ENCODE measurements at regions not wholly inside any gene's neighbourhood (a gene's known extent, or its start where the extent isn't known, plus 50 kb on each side); places are given as distances from the start of the nearest gene placed in this dataset.

- DNase-seq, result no peak
- H3K27ac Mint-ChIP-seq, result peak overlapping the region; percentile 10
- peaks cover 47% of the 10 kb centered on the region for H3K4me1 Mint-ChIP-seq
- no peaks in the 10 kb centered on the region for H3K27me3 Mint-ChIP-seq
- no peaks in the 10 kb centered on the region for H3K36me3 Mint-ChIP-seq
- H3K9me3 Mint-ChIP-seq, result no peaks in the 10 kb centered on the region
- no peak overlapping the region for H3K4me3 Mint-ChIP-seq
Observed at GRCh38 chr3:59426821-59427565, 377.2 kb upstream of the CFAP20DC start.

GRCh38 chr3:59425942-59426341 lies 376.1 kb upstream of the CFAP20DC start:
- Mint-ChIP-seq H3K36me3 (no peaks in the 10 kb centered on the region), H3K9me3 (no peaks in the 10 kb centered on the region), H3K4me1 (peaks cover 49% of the 10 kb centered on the region), H3K27ac (peak overlapping the region; percentile 54), H3K4me3 (no peak overlapping the region), H3K27me3 (no peaks in the 10 kb centered on the region)
- peak; percentile 41 for DNase-seq

- H3K27ac Mint-ChIP-seq, result peak overlapping the region; percentile 54
- H3K27me3 Mint-ChIP-seq, result no peaks in the 10 kb centered on the region
- DNase-seq, result no peak
- no peaks in the 10 kb centered on the region for H3K9me3 Mint-ChIP-seq
- H3K36me3 Mint-ChIP-seq, result no peaks in the 10 kb centered on the region
- no peak overlapping the region for H3K4me3 Mint-ChIP-seq
- peaks cover 49% of the 10 kb centered on the region for H3K4me1 Mint-ChIP-seq
Observed at GRCh38 chr3:59425371-59425770, 375.5 kb upstream of the CFAP20DC start.

- no peak overlapping the region for H3K27ac Mint-ChIP-seq
- no peaks in the 10 kb centered on the region for H3K9me3 Mint-ChIP-seq
- H3K36me3 Mint-ChIP-seq, result no peaks in the 10 kb centered on the region
- no peaks in the 10 kb centered on the region for H3K27me3 Mint-ChIP-seq
- peaks cover 50% of the 10 kb centered on the region for H3K4me1 Mint-ChIP-seq
- DNase-seq, result no peak
- no peak overlapping the region for H3K4me3 Mint-ChIP-seq
Observed at GRCh38 chr3:59424268-59425010, 374.6 kb upstream of the CFAP20DC start.

- H3K4me3 Mint-ChIP-seq, result no peak overlapping the region
- no peak overlapping the region for H3K27ac Mint-ChIP-seq
- H3K36me3 Mint-ChIP-seq, result no peaks in the 10 kb centered on the region
- DNase-seq, result no peak
- H3K9me3 Mint-ChIP-seq, result no peaks in the 10 kb centered on the region
- peaks cover 49% of the 10 kb centered on the region for H3K4me1 Mint-ChIP-seq
- H3K27me3 Mint-ChIP-seq, result no peaks in the 10 kb centered on the region
Observed at GRCh38 chr3:59423707-59424106, 373.9 kb upstream of the CFAP20DC start.

GRCh38 chr3:59422312-59422711 lies 372.5 kb upstream of the CFAP20DC start:
- Mint-ChIP-seq H3K27ac (peak overlapping the region; percentile 62), H3K9me3 (no peaks in the 10 kb centered on the region), H3K36me3 (no peaks in the 10 kb centered on the region), H3K27me3 (no peaks in the 10 kb centered on the region), H3K4me3 (no peak overlapping the region), H3K4me1 (peaks cover 43% of the 10 kb centered on the region)
- no peak for DNase-seq

GRCh38 chr3:59418836-59419235 lies 369.0 kb upstream of the CFAP20DC start:
- Mint-ChIP-seq H3K4me1 (peaks cover 14% of the 10 kb centered on the region), H3K27me3 (no peaks in the 10 kb centered on the region), H3K27ac (no peak overlapping the region), H3K4me3 (no peak overlapping the region), H3K9me3 (no peaks in the 10 kb centered on the region), H3K36me3 (no peaks in the 10 kb centered on the region)
- no peak for DNase-seq

- peaks cover 20% of the 10 kb centered on the region for H3K4me1 Mint-ChIP-seq
- H3K9me3 Mint-ChIP-seq, result no peaks in the 10 kb centered on the region
- no peak for DNase-seq
- H3K27me3 Mint-ChIP-seq, result no peaks in the 10 kb centered on the region
- H3K4me3 Mint-ChIP-seq, result no peak overlapping the region
- H3K27ac Mint-ChIP-seq, result no peak overlapping the region
- H3K36me3 Mint-ChIP-seq, result no peaks in the 10 kb centered on the region
Observed at GRCh38 chr3:59412516-59412915, 362.7 kb upstream of the CFAP20DC start.

GRCh38 chr3:59411694-59412093 lies 361.9 kb upstream of the CFAP20DC start:
- no peaks in the 10 kb centered on the region for H3K9me3 Mint-ChIP-seq
- no peak overlapping the region for H3K4me3 Mint-ChIP-seq
- no peaks in the 10 kb centered on the region for H3K27me3 Mint-ChIP-seq

GRCh38 chr3:59411186-59411585 lies 361.4 kb upstream of the CFAP20DC start:
- no peaks in the 10 kb centered on the region for H3K36me3 Mint-ChIP-seq
- no peak overlapping the region for H3K4me3 Mint-ChIP-seq
- no peaks in the 10 kb centered on the region for H3K9me3 Mint-ChIP-seq
- DNase-seq, result no peak
- H3K27ac Mint-ChIP-seq, result no peak overlapping the region
- H3K4me1 Mint-ChIP-seq, result peaks cover 30% of the 10 kb centered on the region
- H3K27me3 Mint-ChIP-seq, result no peaks in the 10 kb centered on the region

More at GRCh38 chr3:59411694-59412093, 361.9 kb upstream of the CFAP20DC start:
- Mint-ChIP-seq H3K27ac (no peak overlapping the region), H3K4me1 (peaks cover 28% of the 10 kb centered on the region), H3K36me3 (no peaks in the 10 kb centered on the region)
- DNase-seq, result no peak

- H3K4me3 Mint-ChIP-seq, result no peak overlapping the region
- H3K27me3 Mint-ChIP-seq, result no peaks in the 10 kb centered on the region
- no peak for DNase-seq
- H3K36me3 Mint-ChIP-seq, result no peaks in the 10 kb centered on the region
- H3K9me3 Mint-ChIP-seq, result no peaks in the 10 kb centered on the region
- H3K27ac Mint-ChIP-seq, result no peak overlapping the region
- peaks cover 30% of the 10 kb centered on the region for H3K4me1 Mint-ChIP-seq
Observed at GRCh38 chr3:59408047-59408624, 358.3 kb upstream of the CFAP20DC start.

GRCh38 chr3:59407425-59407824 lies 357.6 kb upstream of the CFAP20DC start:
- no peak overlapping the region for H3K4me3 Mint-ChIP-seq

GRCh38 chr3:59406943-59407342 lies 357.1 kb upstream of the CFAP20DC start:
- Mint-ChIP-seq H3K27me3 (no peaks in the 10 kb centered on the region), H3K36me3 (no peaks in the 10 kb centered on the region), H3K4me3 (no peak overlapping the region), H3K4me1 (peaks cover 30% of the 10 kb centered on the region), H3K27ac (peak overlapping the region; percentile 28), H3K9me3 (no peaks in the 10 kb centered on the region)
- no peak for DNase-seq

More at GRCh38 chr3:59407425-59407824, 357.6 kb upstream of the CFAP20DC start:
- Mint-ChIP-seq H3K36me3 (no peaks in the 10 kb centered on the region), H3K4me1 (peaks cover 30% of the 10 kb centered on the region), H3K27me3 (no peaks in the 10 kb centered on the region), H3K9me3 (no peaks in the 10 kb centered on the region), H3K27ac (no peak overlapping the region)
- DNase-seq, result no peak

GRCh38 chr3:59404851-59405250 lies 355.0 kb upstream of the CFAP20DC start:
- Mint-ChIP-seq H3K27ac (no peak overlapping the region), H3K4me3 (no peak overlapping the region), H3K36me3 (peaks cover 2% of the 10 kb centered on the region), H3K27me3 (no peaks in the 10 kb centered on the region), H3K9me3 (peaks cover 2% of the 10 kb centered on the region), H3K4me1 (peaks cover 21% of the 10 kb centered on the region)
- DNase-seq, result no peak

GRCh38 chr3:59404064-59404463 lies 354.2 kb upstream of the CFAP20DC start:
- Mint-ChIP-seq H3K4me3 (no peak overlapping the region), H3K4me1 (peaks cover 21% of the 10 kb centered on the region), H3K27me3 (no peaks in the 10 kb centered on the region), H3K27ac (no peak overlapping the region), H3K9me3 (peaks cover 2% of the 10 kb centered on the region), H3K36me3 (peaks cover 2% of the 10 kb centered on the region)
- DNase-seq, result no peak

Measured in activated naive CD8-positive, alpha-beta T cell treated with anti-CD3 and anti-CD28 coated beads for 36 hours (primary cell).